ENCODE measurements at regions not wholly inside any gene's neighbourhood (a gene's known extent, or its start where the extent isn't known, plus 50 kb on each side); places are given as distances from the start of the nearest gene placed in this dataset.
"Not testable (repeated sequence)": the region's sequence is repeated elsewhere in the genome, so short reads cannot be mapped to it uniquely, and the experiment has no call there.

DNA sequence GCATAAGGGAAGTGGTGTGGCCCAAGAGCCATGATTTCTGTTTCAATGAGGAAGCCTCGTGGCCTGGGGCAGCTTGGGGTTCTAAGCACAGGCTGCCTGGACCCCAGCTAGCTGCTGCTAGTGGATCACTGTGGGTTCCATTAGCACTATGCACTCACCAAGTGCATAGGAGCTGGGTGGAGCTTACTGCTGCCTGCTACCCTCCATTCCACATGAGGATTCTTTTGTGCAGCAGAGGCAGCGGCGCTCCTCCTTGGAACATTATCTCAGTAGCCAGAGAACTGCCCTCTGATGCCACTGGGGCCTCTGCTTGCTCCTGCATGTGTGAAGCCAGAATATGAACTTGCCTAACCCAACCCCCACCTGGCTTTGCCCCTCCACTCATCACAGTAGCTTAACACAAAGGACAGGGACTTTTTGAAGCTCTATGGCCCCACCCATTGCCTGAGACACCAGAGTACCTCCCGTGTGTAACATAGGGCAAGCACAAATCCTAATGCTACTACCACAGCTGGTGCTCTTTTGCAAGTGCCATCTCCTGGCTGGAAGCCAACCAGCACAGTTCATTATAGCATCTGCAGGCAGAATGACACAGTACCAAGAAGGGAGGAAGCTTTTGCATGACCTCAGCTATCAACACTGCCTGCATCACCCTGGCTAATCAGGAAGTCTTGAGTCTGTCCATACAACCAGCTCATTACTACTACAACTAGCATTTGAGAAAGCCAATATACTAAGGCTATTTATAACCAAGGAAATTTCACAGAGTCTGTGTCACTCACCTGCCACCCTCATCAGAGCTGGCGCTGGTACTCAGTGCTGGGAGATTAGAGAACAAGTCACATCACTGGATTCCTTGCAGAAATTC lies 297.0 kb upstream of the GULP1 start:
- peak; percentile 56 for DNase-seq (ENCODE audit: low spot score)

DNA sequence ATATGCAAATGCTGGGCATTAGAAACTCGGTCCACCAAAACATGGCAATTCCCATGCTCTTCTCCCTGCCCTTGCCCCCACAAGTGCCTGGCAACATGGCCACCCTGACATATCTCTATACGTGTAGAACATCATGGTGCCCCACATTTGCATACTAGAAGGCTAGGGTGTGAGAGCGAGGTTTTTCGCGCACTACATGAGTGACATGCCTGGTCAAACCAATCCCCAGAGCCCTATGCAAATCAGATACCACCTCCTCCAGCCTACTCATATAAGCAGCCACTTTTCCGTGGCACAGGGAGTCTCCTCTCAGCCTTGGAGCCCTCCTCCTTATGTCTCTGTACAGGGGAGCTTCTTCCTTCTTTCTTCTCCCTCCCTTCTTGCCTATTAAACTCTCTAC lies 296.1 kb upstream of the GULP1 start:
- DNase-seq (ENCODE audit: low spot score): no peak

DNA sequence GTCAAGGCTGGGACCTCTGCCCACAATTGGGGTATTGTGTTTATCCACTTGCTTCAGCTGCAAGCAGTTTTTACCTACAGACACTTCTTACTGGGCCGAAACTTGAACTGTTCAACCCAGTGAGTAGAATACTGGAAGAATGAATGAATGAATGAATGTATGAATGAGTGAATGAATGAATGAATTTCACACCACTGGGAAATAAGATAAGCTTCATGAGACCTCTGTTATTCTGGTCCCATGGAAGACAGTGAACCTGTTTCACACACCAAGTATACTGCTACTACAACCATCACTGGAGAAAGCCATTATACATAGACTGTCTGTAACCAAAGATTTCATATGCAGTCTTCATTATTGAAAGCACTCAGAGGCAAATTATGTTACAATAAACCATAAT lies 295.0 kb upstream of the GULP1 start:
- DNase-seq (ENCODE audit: low spot score): no peak

DNA sequence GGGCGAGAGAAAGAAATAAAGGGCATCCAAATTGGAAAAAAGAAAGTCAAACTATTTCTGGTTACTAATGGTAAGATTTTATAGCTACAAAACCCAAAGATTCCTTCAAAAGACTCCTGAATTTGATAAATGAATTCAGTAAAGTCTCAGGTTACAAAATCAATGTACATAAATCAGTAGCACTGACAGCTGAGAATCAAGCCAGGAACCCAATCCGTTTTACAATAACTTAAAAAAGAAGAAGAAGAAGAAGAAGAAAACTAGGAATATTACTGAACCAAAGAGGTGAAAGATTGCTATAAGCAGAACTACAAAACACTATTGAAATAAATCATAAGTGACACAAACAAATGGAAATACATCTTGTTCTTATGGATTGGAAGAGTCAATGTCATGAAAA lies 291.5 kb upstream of the GULP1 start:
- no peak for DNase-seq (ENCODE audit: low spot score)

DNA sequence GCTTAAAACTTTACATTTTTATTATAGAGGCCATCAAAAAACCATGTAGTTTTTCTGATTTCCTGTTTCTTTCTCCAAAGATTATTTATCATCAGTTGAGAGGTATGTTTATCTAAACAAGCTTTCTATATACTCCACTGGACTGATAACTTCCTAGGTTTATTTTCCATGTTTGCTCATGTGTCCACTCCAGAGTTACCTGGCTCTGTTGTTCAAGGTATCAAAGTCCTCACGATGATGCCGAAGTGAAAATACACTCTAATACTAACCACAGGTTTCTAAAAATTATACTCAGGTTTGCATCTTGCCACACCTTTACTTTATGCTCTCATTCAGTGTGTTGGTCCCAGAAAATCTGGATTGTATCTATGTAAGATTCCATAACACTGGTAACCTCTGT lies 287.9 kb upstream of the GULP1 start:
- DNase-seq (ENCODE audit: low spot score): no peak

DNA sequence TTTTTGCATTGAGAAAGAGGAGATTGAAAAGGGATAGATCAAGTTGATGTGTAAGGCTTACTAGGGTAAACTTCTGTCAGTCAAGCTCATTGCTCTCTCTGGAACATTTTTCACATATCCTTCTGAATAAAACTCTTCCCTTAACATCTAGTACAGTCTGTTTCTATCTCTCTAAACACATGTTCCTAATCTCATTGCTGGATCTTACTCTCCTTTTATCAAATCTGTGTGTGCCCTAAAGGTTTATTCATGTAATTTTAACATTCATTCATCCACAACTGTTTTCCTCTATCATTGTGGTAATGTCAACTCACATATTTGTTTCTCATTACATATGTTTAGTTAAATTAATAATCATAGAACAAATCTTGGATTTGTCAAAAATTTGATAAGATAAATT lies 277.9 kb upstream of the GULP1 start:
- no peak for DNase-seq (ENCODE audit: low spot score)

DNA sequence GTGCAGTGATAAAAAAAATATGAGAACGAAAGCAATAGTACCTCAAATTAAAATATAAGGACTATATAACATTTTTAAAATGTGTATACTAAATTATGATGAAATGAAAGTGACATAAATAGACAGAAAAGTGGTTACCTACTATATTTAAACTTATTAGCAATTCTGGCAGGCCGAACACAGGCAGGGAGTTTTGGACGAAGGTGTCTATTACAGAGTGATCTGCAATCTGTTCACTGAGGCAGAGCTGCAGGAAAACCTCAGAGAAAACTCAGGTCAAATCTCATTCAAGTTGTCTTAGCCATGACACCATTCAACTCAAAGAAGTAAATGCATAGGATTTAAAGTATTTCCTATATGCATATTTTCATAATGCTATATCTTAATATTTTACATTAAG lies 274.8 kb upstream of the GULP1 start:
- DNase-seq (ENCODE audit: low spot score): no peak

DNA sequence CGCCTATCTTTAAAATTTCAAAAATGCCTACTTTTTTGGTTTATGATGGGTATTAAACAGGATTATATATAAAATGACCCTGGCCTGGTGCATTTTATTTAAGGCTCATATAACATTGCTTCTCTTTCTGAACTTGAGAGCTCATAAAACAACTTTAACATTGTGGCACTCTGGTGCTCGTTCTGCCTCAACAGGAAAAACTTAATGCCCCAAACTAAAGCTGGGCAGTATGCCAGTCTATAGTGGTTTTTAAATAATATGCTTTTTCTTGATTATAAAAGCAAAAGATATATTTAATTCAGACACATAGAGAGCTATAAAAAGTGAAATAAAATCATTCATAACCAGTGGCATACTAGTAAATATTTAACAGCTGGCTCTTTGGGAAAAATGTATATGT lies 269.3 kb upstream of the GULP1 start:
- no peak for DNase-seq (ENCODE audit: low spot score)

DNA sequence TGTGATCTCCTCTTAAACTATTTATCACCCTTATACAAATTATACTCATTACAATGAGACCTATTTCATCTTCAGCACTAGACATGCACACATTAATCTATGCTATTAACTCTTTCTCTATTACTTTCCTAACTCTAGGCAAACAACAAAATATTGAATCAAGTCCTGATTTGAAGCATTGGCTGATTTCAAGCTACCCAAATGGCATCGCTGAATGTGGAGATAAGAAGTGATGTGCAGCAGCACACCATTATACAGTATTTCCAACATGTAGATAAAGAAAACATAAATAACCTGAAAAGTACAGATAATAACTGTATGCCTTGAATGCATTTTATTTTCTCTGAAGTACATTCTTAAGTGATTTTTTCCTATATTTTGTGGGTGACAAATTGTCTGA lies 268.6 kb upstream of the GULP1 start:
- no peak for DNase-seq (ENCODE audit: low spot score)

DNA sequence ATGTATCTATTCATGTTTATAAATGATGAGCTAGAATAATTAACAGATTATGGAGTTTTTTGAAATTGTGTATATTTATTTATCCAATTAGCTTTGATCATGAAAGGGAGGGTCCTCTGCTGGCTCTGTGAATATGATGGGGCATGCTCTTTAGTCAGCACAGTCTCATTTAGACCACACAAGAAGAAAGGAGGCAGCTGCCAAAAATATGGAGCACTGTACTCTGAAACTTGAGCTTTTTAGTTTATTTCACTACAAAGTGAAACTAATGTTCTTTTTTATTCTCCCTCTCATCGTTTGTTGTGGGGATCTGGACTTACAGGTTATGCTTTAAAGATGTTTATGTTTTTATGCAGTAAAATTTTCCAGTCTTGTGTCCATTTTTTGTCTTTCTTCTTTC lies 266.9 kb upstream of the GULP1 start:
- no peak for DNase-seq (ENCODE audit: low spot score)

DNA sequence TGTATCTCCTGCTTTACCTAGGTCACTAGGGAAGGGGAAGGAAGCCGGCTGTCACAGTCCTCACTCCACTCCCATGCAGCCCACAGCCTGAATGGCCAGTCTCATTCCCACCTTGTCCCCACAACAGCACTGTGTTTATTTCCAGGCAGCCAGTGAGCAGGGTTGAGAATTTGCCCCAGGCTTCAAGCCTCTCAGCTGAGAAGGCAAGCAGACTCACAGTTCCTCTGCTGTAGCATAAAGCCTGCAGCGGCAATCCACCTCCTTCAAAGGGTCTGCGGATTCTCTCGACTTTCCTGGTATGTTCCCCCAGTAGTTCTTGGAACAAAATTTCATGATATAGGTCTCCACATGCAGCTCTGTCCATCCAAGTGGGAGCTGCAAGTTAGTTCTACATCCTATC lies 262.9 kb upstream of the GULP1 start:
- DNase-seq (ENCODE audit: low spot score): no peak

DNA sequence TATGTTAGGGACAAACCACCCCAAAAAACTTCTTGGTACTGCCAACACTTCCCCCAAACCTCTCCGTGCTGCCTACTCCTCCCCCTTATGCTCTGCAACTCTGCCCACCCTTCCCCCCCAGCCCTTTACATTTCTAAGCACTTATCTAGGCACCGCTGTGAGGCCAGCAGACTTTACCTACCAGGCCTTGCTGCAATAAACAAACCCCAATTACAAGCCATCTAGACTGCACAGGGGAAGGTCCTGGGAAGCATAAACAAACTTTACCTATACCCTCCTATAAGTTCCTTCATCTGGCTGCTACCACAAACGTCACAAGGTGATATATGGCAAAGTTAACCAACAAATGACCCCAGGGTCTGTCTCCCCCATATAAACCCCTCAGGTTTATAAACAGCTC lies 259.4 kb upstream of the GULP1 start:
- DNase-seq (ENCODE audit: low spot score): no peak

DNA sequence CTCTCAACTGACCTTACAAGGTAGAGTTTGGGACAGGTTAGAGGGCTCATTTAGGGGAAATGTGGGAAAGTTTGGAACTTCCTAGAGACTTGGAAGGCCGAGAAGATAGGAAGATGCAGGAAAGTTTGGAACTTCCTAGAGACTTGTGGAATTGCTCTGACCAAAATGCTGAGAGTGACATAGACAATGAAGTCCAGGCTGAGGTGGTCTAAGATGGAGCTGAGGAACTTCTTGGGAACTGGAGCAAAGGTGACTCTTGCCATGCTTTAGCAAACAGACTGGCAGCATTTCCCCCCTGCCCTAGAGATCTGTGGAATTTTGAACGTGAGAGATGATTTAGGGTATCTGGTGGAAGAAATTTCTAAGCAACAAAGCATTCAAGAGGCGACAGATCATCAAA lies 258.9 kb upstream of the GULP1 start:
- no peak for DNase-seq (ENCODE audit: low spot score)

DNA sequence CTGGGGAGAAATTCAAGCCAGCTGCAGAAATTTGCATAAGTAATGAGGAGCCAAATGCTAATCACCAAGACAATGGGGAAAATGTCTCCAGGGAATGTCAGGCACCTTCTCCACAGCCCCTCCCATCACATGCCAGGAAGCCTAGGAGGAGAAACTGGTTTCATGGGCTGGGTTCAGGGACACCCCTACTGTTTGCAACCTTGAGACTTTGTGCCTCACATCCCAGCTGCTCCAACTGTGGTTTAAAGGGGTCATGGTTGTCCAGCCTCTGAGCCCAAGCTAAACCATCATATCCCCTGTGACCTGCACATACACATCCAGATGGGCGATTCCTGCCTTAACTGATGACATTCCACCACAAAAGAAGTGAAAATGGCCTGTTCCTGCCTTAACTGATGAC lies 258.4 kb upstream of the GULP1 start:
- DNase-seq (ENCODE audit: low spot score): not testable (repeated sequence)

DNA sequence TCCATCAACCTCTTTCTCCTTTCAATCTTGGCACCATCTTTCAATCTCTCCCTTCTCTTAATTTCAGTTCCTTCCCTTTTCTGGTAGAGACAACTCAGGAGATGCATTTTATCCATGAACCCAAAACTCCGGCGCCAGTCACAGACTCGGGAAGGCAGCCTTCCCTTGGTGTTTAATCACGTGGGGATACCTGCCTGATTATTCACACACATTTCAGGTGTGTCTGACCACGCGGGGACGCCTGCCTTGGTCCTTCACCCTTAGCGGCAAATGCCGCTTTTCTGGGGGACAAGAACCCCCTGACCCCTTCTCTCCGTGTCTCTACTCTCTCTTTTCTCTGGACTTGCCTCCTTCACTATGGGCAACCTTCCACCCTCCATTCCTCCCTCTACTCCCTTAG lies 257.6 kb upstream of the GULP1 start:
- DNase-seq (ENCODE audit: low spot score): not testable (repeated sequence)

DNA sequence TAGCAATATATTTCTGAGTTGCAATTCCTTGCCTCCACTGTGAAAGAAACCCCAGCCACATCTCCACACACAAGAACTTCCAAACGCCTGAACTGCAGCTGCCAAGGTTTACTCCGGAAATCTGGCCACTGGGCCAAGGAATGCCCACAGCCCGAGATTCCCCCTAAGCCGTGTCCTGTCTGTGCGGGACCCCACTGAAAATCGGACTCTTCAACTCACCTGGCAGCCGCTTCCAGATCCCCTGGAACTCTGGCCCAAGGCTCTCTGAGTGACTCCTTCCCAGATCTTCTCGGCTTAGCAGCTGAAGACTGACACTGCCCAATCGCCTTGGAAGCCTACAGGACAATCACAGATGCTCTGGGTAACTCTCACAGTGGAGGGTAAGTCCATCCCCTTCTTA lies 256.3 kb upstream of the GULP1 start:
- not testable (repeated sequence) for DNase-seq (ENCODE audit: low spot score)

DNA sequence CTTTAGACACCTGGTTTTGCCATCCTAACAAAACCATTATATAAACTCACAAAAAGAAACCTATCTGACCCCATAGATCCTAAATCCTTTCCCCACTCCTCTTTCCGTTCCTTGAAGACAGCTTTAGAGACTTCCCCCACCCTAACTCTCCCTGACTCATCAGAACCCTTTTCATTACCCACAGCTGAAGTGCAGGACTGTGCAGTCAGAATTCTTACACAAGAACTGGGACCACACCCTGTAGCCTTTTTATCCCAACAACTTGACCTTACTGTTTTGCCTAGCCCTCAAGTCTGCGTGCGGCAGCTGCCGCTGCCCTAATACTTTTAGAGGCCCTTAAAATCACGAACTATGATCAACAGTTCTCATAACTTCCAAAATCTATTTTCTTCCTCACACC lies 254.9 kb upstream of the GULP1 start:
- not testable (repeated sequence) for DNase-seq (ENCODE audit: low spot score)

DNA sequence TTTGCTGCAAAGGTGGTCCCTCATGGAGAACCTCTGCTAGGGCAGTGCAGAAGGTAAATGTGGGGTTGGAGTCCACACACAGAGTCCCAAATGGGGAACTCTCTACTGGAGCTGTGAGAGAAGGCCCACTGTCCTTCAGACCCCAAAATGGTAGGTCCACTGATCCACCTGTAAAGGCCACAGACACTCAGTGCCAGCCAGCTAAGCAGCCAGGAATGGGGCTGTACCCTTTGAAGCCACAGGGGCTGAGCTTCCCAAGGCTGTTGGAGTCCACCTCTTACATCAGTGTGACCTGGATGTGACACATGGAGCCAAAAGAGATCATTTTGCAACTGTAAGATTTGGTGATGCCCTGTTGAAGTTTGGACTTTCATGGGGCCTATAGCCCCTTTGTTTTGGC lies 252.4 kb upstream of the GULP1 start:
- no peak for DNase-seq (ENCODE audit: low spot score)

DNA sequence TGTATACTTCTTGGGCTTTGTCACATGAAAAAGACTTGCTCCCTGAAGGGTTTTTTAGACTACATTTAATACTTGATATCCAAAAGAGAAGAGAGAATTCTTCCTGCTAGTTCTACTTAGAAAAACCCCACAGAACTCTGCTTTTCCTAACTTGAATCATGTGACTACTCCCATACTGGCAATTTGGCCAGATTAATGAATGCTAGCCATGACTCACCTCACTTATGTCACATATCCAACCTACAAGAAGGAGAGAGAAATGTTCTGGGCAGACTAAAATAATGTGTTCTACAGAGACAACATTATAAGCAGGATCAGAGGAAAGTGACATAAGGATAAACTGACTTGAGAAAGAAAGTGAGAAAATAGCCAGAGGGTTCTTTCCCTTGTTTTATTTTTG lies 249.3 kb upstream of the GULP1 start:
- DNase-seq (ENCODE audit: low spot score): peak; percentile 75

DNA sequence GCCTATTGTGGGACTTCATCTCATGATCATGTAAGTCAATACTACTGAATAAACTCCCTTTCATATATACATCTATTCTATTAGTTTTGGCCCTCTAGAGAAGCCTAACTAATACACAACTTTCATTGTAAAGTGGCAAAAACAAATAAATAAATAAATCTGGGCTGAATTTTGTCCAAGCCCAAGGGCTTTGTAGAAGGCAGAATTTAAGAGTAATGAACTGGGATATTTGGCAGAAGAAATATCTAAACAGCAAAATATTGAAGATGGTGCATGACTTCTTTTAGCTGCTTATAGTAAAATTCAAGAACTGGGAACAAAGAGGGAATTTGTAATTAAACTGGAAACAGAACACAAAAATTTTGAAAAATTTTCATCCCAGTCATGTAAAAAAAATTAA lies 246.7 kb upstream of the GULP1 start:
- DNase-seq (ENCODE audit: low spot score): no peak

DNA sequence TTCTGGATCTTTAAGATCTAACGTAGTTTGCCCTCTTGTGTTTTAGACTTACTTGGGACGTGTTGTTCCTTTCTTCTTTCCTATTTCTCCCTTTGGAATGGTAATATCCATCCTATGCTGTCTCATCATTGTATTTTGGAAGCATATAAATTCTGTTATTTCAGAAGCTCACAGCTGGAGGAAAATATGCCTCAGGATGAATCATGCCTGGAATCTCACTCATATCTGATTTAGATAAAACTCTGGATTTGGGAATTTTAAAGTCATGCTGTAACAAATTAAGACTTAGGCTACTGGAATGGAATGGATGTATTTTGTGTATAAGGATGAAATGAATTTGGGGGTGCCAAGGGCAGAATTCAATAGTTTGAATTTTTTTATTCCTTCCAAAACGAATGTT lies 245.2 kb upstream of the GULP1 start:
- DNase-seq (ENCODE audit: low spot score): no peak

DNA sequence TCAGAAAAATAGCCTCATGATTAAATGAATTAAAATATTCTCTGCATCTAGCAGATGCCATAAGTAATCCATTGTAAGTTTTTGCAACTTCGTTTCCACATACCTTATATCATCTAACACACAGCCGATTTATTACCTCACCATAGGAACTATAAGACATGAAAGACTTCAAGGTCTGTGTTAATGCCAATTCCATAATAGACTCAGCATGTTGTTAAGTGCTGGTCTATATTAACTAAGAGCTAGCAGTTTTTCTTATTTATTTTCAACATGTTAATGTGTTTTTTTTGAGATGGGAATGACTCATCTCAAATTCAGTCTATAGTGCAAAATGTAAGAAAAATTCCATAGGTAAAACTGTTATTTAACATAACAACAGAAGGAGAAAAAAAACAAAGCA lies 243.9 kb upstream of the GULP1 start:
- DNase-seq (ENCODE audit: low spot score): no peak

DNA sequence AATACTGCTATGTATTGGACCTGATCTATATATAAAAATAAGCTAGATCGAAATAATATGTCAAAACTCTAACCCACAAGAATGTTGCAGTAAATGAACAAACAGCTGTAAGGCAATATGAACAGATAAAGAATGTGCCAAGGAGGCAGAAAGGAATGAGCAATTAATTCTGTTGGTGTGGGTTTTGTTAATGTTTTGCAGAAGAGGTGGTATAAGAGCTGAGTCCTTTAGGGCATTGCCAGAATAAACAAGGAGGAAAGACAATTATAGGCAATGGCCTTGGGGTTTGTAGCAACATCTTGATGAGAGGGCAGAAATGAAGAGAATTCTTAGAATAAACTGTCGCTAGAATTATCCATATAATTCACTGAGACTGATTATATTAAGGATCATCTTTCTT lies 240.9 kb upstream of the GULP1 start:
- DNase-seq (ENCODE audit: low spot score): peak; percentile 92

DNA sequence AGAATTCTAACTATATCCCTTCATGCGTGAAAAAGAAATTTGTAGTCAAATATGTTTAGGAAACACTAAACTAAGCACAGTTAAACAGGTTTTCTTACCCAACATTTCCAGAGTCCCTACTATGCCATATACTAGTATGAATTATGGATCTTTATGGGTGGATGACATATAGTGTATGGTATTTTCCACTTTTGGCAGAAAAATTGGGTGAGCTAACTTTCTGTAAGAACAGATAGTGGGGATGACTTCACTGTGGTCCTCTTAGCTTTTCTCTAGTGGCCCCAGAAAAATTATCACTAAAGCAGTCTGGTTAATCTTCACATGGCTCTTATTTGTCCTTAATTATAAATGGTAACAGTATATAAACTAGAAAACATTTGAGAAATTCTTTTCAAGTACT lies 240.0 kb upstream of the GULP1 start:
- DNase-seq (ENCODE audit: low spot score): no peak

Data from kidney tubule cell (primary cell).